WTC11 (cell line): ENCODE measurements at regions not wholly inside any gene's neighbourhood (a gene's known extent, or its start where the extent isn't known, plus 50 kb on each side); places are given as distances from the start of the nearest gene placed in this dataset.

ENCODE experiments used
- ATAC-seq: fragments of 200-7000 bp; cut with Tn5 transposase; 2 replicates; pipeline ENCODE4 v1.10.0; 2021; ENCODE audit warnings: mild to moderate bottlenecking, moderate library complexity
- CTCF ChIA-PET: fragments of 300-600 bp; sonication (Branson Sonifier 250); formaldehyde crosslinking; loops from one replicate; lab custom pipeline; 2021; ENCODE audit warnings: antibody characterized with exemption; lab: Charles Lee
- POLR2A ChIA-PET: fragments of 350-600 bp; sonication (Branson Sonifier 250); formaldehyde crosslinking; loops from one replicate; lab custom pipeline; 2021; ENCODE audit warnings: antibody characterized with exemption; lab: Charles Lee
- DNase-seq: peaks from one replicate; pipeline ENCODE4 v3.0.0; 2021; ENCODE audit warnings: low spot score
- H3K27ac Mint-ChIP-seq: 2 replicates; pipeline ENCODE4 v1.8.0; 2021; ENCODE audit warnings: mixed read lengths
- H3K27me3 Mint-ChIP-seq: 2 replicates; pipeline ENCODE4 v1.8.0; 2021; ENCODE audit warnings: low read depth, mild to moderate bottlenecking, moderate library complexity, mixed read lengths
- H3K36me3 Mint-ChIP-seq: 2 replicates; pipeline ENCODE4 v1.8.0; 2021; ENCODE audit warnings: mixed read lengths
- H3K4me1 Mint-ChIP-seq: 2 replicates; pipeline ENCODE4 v1.8.0; 2022; ENCODE audit warnings: mixed read lengths
- H3K4me3 Mint-ChIP-seq: 2 replicates; pipeline ENCODE4 v1.8.0; 2021; ENCODE audit warnings: mild to moderate bottlenecking, moderate library complexity, mixed read lengths
- H3K9me3 Mint-ChIP-seq: 2 replicates; pipeline ENCODE4 v1.8.0; 2021; ENCODE audit warnings: mixed read lengths
- CDX4 ChIP-seq: fragments of 250-450 bp; sonication (Bioruptor Pico); IDR thresholded peaks from 2 replicates; pipeline ENCODE4 v1.9.0; 2021; ENCODE audit warnings: moderate library complexity, mild to moderate bottlenecking, inconsistent platforms, borderline replicate concordance
- CTCF ChIP-seq: fragments of 200-600 bp; IDR thresholded peaks from 2 replicates; pipeline ENCODE4 v1.8.0; 2022; ENCODE audit warnings: antibody characterized with exemption
- E2F5 ChIP-seq: sonication (generic); formaldehyde crosslinking; IDR thresholded peaks from 2 replicates; pipeline ENCODE4 v1.8.1; 2022; ENCODE audit warnings: mild to moderate bottlenecking, moderate library complexity, missing genetic modification reagents
- GABPB1 ChIP-seq: sonication (generic); formaldehyde crosslinking; IDR thresholded peaks from 2 replicates; pipeline ENCODE4 v1.8.1; 2023; ENCODE audit warnings: mild to moderate bottlenecking, missing genetic modification reagents
- HMGA2 ChIP-seq: fragments of 250-450 bp; sonication (Bioruptor Pico); IDR thresholded peaks from 2 replicates; pipeline ENCODE4 v1.4.0; 2021; ENCODE audit warnings: mild to moderate bottlenecking, moderate library complexity
- NFE2L1 ChIP-seq: sonication (generic); formaldehyde crosslinking; IDR thresholded peaks from 2 replicates; pipeline ENCODE4 v1.8.1; 2023; ENCODE audit warnings: missing genetic modification reagents
- NFYB ChIP-seq: sonication (generic); formaldehyde crosslinking; conservative IDR thresholded peaks from 2 replicates; pipeline ENCODE4 v1.8.0; 2022; ENCODE audit warnings: low read depth, missing genetic modification reagents
- NR2C2 ChIP-seq: sonication (generic); formaldehyde crosslinking; IDR thresholded peaks from 2 replicates; pipeline ENCODE4 v1.8.0; 2022; ENCODE audit warnings: mild to moderate bottlenecking, missing genetic modification reagents
- PRDM15 ChIP-seq: sonication (generic); formaldehyde crosslinking; IDR thresholded peaks from 2 replicates; pipeline ENCODE4 v1.8.0; 2022; ENCODE audit warnings: missing genetic modification reagents
- ZBTB21 ChIP-seq: sonication (generic); formaldehyde crosslinking; IDR thresholded peaks from 2 replicates; pipeline ENCODE4 v1.8.1; 2023; ENCODE audit warnings: mild to moderate bottlenecking, missing genetic modification reagents, borderline replicate concordance
- ZNF281 ChIP-seq: sonication (generic); formaldehyde crosslinking; IDR thresholded peaks from 2 replicates; pipeline ENCODE4 v1.8.0; 2023; ENCODE audit warnings: mild to moderate bottlenecking, missing genetic modification reagents
- ZNF425 ChIP-seq: fragments of 250-450 bp; sonication (Bioruptor Pico); conservative IDR thresholded peaks from 2 replicates; pipeline ENCODE4 v1.9.0; 2021; ENCODE audit warnings: mild to moderate bottlenecking

- Mint-ChIP-seq H3K4me1 (peaks cover 16% of the 10 kb centered on the region), H3K27ac (0 out of 2 replicates have a peak overlapping the region, but pooled peaks have one; percentile 67), H3K9me3 (no peaks in the 10 kb centered on the region; the same call in 1 of the 2 replicates), H3K27me3 (no peaks in the 10 kb centered on the region; the same call in 1 of the 2 replicates), H3K4me3 (no peak overlapping the region; the same call in 1 of the 2 replicates), H3K36me3 (no peaks in the 10 kb centered on the region)
- peak; percentile 73 for DNase-seq
- TF ChIP-seq ZNF281 (CRISPR knock-in tag) (no peak), CTCF (peak; percentile 57; the same call in 1 of the 2 replicates)
- CTCF ChIA-PET, result interaction anchor here (0.5 to 3.0 kb wide), 54 partner anchors 8 to 768 kb away, joined by 3 to 23 read pairs (median 4); no protein-coding TSS in a partner anchor
- peak; percentile 97 for ATAC-seq
- POLR2A ChIA-PET, result interaction anchor here (0.7 kb wide), 1 partner anchor 14 kb away, joined by 5 read pairs; no protein-coding TSS in a partner anchor
These were observed 232.7 kb upstream of the ATP10A start for GRCh38 chr15:26095710-26096330.

- POLR2A ChIA-PET, result interaction anchor here (1.1 kb wide), 1 partner anchor 9 kb away, joined by 3 read pairs; no protein-coding TSS in a partner anchor
These were observed 228.1 kb upstream of the ATP10A start for GRCh38 chr15:26091184-26091583.

GRCh38 chr15:26087881-26088280 lies 224.8 kb upstream of the ATP10A start:
- DNase-seq (no peak), ATAC-seq (no peak)
- Mint-ChIP-seq H3K4me1 (peaks cover 25% of the 10 kb centered on the region), H3K27me3 (no peaks in the 10 kb centered on the region), H3K36me3 (no peaks in the 10 kb centered on the region), H3K9me3 (no peaks in the 10 kb centered on the region; the same call in 1 of the 2 replicates)
- TF ChIP-seq NFE2L1 (CRISPR knock-in tag), result no peak
- no peak for TF ChIP-seq ZNF425 (CRISPR knock-in tag)
- no peak for TF ChIP-seq E2F5 (CRISPR knock-in tag)
- no peak for TF ChIP-seq CDX4 (CRISPR knock-in tag)
- no peak for TF ChIP-seq GABPB1
- no peak for TF ChIP-seq NR2C2 (CRISPR knock-in tag)
- no peak for TF ChIP-seq HMGA2
- TF ChIP-seq, all 79 proteins: peak for 0
- no peak overlapping the region for H3K27ac Mint-ChIP-seq
- no peak overlapping the region for H3K4me3 Mint-ChIP-seq
- CTCF ChIA-PET, result interaction anchor here (1.1 kb wide), 1 partner anchor 8 kb away, joined by 6 read pairs; no protein-coding TSS in a partner anchor
- POLR2A ChIA-PET, result no interaction called here

More at GRCh38 chr15:26091184-26091583, 228.1 kb upstream of the ATP10A start:
- no peaks in the 10 kb centered on the region; the same call in 1 of the 2 replicates for H3K9me3 Mint-ChIP-seq
- no peaks in the 10 kb centered on the region for H3K27me3 Mint-ChIP-seq
- H3K4me1 Mint-ChIP-seq, result peaks cover 16% of the 10 kb centered on the region
- ATAC-seq (peak; percentile 44; the same call in 1 of the 2 replicates), DNase-seq (no peak)
- CTCF ChIA-PET, result no interaction called here
- no peaks in the 10 kb centered on the region for H3K36me3 Mint-ChIP-seq
- H3K4me3 Mint-ChIP-seq, result no peak overlapping the region
- no peak for TF ChIP-seq GABPB1
- TF ChIP-seq ZBTB21 (CRISPR knock-in tag), result no peak
- no peak for TF ChIP-seq PRDM15 (CRISPR knock-in tag)
- no peak for TF ChIP-seq NFYB (CRISPR knock-in tag)
- H3K27ac Mint-ChIP-seq, result no peak overlapping the region
